GM11168 (cell line): ENCODE measurements at regions not wholly inside any gene's neighbourhood (a gene's known extent, or its start where the extent isn't known, plus 50 kb on each side); places are given as distances from the start of the nearest gene placed in this dataset.

Experiments used
- in situ Hi-C: fragments of 300-500 bp; cut with MboI; formaldehyde crosslinking; loops from one replicate; pipeline ENCODE4 v1.12.0; 2022; ENCODE audit warnings: low sequenced_read_pairs; ENCODE audit not compliant: unreplicated experiment

DNA sequence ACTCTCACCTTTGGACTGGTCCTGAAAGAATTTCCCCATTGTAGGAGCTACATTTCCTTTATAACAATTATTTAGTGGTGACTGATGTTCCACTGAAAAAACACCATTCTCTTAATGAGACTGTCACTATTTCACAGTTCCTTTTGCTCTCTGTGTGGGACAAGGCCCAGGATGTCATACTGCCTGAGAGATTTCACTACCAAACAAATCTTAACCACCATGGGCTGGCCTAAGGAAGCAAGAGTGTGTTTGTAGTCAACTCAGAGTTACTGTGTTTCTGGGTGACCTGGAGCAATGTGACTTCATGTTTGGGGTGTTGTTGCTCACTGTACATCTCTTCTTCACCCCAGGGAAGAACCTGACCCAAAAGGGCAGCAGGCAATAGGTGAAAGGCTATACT lies 50.1 kb upstream of the ZNF608 start:
- in situ Hi-C loops = no loop called here

DNA sequence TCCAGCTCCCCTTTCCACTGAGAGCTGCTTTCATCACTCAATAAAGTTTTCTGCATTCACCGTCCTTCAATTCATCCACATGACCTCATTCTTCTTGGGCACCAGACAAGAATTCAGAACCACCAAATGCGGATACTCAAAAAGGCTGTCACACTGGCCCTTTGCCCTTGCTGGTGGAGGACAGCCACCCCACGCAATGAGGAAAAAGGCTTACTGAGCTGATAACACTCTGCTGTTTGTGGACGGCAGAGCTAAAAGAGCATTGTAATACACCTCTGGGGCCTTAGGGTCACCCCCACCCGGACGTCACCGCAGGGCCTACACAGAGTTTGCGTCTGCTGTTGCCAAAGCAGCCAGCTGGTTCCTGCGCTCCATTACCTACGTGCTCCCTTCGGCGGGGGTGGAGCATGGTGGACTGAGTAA lies 51.2 kb upstream of the ZNF608 start:
- in situ Hi-C loops = no loop called here

- in situ Hi-C loops = no loop called here
Observed at GRCh38 chr5:124798890-124799289, 52.5 kb upstream of the ZNF608 start.

- in situ Hi-C loops = no loop called here
Observed at GRCh38 chr5:124801551-124801950, 55.1 kb upstream of the ZNF608 start.

GRCh38 chr5:124803617-124804323 lies 57.3 kb upstream of the ZNF608 start:
- in situ Hi-C loops = no loop called here

GRCh38 chr5:124806026-124806372 lies 59.6 kb upstream of the ZNF608 start:
- in situ Hi-C loops = no loop called here

DNA sequence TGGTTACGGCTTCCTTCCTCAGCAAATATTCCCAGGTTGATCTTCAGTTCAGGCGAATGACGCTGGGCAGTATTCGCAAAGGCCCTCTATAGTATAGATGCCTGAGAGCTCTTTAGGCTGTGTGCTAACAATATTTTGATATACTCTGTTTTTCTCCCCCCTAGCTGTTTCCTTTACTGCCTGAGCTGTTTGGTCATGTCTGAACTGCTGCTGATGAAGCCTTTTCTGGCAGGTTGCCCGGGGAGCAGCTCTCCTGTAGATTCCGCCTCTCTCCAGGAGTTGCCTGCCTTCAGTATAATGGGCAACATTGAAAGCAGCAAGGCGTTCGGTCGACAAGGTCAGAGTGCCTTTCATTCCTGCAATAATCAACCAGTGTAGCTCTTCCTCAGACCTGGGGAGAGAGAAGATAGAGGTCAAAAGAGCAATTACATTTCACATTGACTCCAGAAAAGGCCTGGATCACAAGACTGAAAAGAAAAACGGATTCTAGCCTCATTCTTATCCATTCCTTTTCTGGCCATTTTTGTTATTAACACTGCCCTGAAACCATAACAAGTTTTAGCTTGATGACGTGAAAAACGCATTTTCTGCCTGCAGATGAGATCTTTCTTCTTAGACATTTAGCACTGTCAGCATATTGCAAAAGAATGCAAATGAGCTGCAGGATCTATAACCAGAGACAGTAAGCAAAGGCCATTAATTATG lies 60.1 kb upstream of the ZNF608 start:
- in situ Hi-C loops = no loop called here

DNA sequence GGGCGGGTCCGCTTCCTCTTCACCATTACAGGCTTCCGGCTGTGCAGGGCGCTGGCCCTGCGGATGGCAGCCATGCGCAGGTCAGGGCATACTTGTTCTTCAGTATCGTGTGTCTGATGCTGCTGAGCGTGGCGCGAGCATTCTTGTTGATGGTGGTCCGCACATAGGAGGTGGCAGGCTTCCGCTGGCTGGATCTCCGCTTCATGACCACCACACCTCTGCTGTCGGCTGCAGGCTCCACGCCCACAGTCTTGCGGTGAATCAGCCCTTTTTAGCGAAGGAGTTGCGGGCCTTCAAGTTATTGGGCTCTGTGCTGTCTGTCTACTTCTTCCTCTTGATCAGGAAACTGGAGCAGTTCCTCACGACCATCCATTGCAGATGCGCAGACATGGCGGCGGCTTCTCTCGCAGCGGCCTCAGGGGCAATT lies 62.4 kb upstream of the ZNF608 start:
- in situ Hi-C loops = no loop called here

DNA sequence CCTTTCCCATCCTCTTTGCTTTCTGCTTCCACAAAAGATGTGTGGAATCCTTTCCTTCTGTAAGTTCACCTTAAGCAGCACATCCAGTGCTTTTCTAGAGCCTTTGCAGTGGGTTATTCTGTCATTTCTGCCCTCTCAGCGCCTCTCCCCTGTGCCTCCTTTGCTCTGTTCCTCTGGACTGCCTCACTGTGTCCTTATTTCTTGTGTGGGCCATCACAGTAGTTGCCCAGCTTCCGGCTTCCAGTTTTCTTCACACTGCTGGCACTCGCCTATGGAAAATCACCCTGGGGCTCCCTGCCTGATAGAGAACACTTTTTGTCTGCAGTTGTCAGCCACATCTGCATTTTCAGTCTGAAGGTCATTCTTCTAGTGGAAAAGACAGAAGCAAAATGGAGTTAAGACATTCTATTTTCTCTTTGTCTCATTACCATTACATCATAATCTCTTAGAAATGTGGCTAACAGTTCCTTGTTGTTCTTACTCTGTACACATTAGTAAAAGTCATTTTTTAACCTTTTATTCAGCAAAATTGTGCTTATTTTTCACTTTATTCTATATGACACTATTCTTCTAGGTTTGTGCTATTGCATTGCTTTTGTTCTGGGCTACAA lies 64.1 kb upstream of the ZNF608 start:
- in situ Hi-C loops = no loop called here

GRCh38 chr5:124812771-124813358 lies 66.4 kb upstream of the ZNF608 start:
- in situ Hi-C loops = no loop called here

DNA sequence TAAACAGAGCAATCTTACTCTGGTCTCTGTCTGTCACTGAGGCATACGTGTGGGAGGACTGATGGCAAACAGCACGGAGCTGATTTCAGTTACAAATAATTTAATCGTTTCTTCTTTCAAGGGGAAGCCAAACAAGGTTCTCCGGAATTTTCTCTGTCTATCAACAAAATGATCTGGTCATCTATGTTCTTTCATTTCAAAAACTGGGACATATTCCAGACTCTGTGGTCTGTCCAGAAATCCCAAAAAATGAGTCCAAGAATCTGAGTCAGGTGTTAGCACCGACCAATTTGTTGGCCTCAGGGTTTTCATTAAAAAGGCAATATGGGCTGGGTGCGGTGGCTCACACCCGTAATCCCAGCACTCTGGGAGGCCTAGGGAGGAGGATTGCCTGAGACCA lies 69.9 kb upstream of the ZNF608 start:
- in situ Hi-C loops = no loop called here

- in situ Hi-C loops = no loop called here
Observed at GRCh38 chr5:124819201-124819600, 72.8 kb upstream of the ZNF608 start.

DNA sequence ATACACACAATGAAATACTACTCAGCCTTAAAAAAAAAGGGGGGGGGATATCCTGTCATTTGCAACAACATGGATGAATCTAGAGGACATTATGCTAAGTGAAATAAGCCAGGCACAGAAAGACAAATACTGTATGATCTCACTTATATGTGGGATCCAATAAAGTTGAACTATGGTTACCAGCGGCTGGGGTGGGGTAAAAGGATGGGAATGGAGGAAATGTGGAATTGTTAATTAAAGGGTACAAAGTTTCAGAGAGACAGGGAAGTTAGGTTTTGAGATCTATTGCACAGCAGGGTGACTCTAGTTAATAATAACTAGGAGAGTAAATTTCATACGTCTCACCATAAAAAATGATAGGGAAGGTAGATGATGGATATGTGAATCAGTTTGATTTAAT lies 76.2 kb upstream of the ZNF608 start:
- in situ Hi-C loops = no loop called here

GRCh38 chr5:124823380-124823779 lies 76.9 kb upstream of the ZNF608 start:
- in situ Hi-C loops = no loop called here

DNA sequence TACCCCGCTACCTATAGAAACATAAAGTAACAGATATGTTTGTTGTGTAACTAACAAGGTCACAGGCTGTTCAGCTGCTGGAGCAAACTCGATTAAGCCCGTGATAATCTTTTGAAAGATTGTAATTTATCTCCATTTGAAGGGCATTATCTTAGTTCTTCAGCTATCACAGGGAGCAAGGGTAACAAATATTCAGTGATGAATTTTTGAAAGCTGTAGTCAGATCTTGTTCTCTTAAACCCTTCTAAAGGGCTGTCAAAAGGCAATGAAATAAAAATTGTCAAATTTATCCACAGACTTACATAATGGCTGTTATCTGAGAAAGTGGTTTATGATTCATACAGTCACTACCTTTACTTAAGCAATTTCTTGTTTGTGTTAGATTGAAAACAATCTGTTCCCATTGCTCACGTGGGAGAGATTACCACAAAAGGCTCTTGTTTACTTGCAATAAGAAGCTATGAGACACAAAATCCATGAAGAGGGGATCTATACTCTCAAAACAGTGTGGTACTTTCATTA lies 78.3 kb upstream of the ZNF608 start:
- in situ Hi-C loops = no loop called here

DNA sequence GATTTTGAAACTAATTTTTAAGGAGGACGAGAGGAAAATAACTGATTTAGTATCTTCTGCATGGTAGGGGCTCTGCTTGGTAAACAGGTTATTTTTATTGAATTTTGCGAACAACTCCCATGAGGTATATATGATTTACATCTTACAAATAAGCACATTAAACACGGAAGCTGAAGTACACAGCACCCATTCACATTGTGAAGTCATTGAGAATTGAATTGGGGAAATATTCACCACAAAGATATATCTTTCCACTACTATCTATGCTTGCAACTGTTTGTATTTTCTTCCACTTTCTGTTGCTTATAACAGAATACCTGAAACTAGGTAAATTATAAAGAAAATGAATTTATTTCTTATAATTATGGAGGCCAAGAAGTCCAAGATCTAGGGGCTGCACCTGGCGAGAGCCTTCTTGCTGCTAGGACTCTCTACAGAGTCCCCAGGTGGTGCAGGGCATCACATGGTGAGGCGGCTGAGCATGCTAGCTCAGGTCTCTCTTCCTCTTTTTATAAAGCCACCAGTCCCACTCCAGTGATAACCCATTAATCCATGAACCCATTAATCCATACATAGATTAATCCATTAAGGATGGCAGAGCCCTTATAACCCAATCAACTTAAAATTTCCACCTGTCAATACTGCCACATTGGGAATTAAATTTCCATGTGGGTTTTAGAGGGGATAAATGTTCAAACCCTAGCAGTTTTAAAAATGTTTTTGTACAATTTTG lies 79.0 kb upstream of the ZNF608 start:
- in situ Hi-C loops = no loop called here

DNA sequence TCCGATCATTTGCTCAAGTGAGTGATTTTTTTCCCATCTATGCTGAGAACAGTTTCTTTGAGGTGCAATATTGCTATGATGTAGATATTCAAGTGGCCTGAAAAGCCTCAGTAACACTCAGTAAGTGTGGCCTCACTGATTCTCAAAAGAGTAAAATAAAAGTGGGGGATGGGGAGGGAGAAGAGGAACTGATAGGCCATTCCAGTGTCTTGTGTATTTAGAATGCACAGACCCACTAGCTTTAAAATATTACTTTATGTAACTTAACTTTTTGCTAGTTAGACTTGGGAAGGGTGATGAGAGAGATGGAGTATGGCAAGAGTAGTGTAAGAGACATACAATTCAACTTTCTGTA lies 79.5 kb upstream of the ZNF608 start:
- in situ Hi-C loops = no loop called here

DNA sequence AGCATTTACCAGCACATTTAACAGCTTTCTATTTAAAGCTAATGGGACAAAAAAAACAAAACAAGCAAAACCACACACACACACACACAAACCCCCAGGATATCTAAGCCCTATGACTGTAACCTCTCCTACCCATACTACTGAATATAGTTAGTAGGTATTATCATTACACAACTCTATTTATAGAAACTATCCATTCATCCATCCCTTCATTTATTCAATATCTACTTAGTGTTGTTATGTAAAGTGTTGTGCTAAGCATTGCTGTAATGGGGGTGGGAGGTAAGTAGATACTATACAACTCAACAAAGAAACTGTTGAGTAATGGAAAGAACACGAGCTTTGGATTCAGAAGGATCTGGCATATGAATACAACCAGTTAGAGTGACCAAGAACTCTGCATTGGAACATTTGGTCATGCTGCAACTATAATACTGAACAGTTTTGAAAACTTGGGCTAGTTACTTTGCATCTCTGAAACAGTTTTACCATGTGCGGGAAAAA lies 82.3 kb upstream of the ZNF608 start:
- in situ Hi-C loops = no loop called here

- in situ Hi-C loops = no loop called here
Observed at GRCh38 chr5:124831687-124832240, 85.3 kb upstream of the ZNF608 start.

- in situ Hi-C loops = no loop called here
Observed at GRCh38 chr5:124832510-124832909, 86.1 kb upstream of the ZNF608 start.
